ENCODE measurements at regions not wholly inside any gene's neighbourhood (a gene's known extent, or its start where the extent isn't known, plus 50 kb on each side); places are given as distances from the start of the nearest gene placed in this dataset.

DNA sequence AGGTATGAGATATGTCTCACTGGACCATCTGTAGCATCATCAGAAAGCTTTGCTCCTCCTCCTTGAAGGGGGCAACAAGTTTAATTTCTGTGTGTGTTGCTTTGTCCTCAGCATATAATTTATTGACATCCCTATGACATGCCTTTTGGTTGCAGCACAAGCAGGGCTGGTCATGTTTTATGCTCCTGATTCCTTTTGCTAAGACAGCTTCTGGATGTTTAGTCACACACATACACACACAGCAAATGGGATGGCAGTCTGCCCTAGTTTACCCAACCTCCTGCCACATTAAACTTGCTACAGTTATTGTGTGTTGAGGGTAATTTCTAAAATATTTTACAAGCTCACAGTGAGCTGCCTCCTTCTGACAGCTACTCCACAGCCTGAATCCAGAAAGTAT, 217.9 kb upstream of the RXFP2 start:
- TF ChIP-seq, protein P1, sequence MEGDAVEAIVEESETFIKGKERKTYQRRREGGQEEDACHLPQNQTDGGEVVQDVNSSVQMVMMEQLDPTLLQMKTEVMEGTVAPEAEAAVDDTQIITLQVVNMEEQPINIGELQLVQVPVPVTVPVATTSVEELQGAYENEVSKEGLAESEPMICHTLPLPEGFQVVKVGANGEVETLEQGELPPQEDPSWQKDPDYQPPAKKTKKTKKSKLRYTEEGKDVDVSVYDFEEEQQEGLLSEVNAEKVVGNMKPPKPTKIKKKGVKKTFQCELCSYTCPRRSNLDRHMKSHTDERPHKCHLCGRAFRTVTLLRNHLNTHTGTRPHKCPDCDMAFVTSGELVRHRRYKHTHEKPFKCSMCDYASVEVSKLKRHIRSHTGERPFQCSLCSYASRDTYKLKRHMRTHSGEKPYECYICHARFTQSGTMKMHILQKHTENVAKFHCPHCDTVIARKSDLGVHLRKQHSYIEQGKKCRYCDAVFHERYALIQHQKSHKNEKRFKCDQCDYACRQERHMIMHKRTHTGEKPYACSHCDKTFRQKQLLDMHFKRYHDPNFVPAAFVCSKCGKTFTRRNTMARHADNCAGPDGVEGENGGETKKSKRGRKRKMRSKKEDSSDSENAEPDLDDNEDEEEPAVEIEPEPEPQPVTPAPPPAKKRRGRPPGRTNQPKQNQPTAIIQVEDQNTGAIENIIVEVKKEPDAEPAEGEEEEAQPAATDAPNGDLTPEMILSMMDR (IDR thresholded peaks at IDR 0.05), result no peak

DNA sequence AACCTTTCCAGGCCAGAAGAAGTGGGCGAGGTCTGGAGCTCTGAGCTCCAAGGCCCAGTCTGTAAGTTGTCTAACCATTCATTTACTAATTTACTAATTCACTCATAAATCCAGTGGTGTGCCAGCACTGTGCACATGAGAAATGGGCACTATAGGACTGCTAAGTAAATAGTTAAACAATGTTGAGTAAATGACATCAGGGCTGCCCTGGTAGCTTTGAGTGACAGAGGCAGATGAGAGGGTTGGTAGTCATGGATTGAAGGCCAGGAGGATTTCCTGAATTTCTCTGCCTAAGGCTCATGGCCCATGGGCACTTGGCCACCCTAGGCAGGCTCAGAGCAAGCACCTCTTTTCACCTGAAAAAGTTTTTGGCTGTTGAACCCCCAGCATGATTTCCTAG, 216.9 kb upstream of the RXFP2 start:
- TF ChIP-seq, protein P1 (IDR thresholded peaks at IDR 0.05), result no peak

DNA sequence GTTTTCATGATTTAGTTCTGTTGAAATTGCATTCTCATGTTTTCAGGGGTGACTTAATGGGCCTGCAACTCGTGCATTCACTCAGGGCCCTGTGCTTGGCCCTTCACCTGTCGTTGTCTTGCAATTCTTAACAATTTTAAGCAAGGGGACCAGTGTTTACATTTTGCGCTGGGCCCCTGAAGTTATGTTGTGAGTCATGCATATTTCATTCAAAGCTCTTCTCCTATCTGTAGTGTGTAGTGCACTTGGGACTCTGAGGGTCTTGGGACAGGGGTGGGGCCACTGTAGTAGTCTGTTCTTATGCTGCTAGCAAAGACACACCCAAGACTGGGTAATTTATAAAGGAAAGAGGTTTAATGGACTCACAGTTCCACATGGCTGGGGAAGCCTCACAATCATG, 211.2 kb upstream of the RXFP2 start:
- TF ChIP-seq, protein P1 (IDR thresholded peaks at IDR 0.05), result no peak

DNA sequence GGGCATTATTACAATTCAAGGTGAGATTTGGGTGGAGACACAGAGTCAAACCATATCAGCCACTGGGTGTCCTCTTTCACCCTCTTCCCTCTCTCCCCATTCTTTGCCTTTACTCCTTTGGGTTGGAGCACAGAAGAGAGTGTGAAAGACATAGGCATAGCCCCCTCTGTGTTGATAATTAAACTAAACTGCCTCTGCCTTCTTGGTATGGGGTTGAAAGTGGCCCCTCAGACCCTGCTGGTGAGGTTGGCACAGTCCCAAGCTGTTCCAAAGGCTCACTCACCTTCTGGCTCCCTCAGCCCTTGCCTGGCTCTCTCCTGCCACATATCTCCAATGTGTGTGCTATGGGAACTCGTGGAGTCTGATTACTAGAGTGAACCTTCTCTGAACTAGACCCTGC, 210.6 kb upstream of the RXFP2 start:
- TF ChIP-seq, protein P1 (IDR thresholded peaks at IDR 0.05), result no peak

DNA sequence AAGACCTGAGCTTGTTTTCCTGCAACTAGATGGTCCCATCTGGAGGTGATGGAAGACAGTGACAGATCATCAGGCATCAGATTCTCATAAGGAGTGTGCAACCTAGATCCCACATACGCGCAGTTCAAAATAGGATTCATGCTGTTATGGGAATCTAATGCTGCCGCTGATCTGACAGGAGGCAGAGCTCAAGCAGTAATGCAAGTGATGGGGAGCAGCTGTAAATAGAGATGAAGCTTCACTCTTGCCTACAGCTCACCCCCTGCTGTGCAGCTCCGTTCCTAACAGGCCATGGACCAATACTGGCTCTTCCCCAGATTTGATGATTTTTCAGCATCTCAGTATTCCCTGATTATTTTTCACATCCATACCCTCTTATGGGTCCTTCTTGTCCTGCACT, 208.4 kb upstream of the RXFP2 start:
- TF ChIP-seq, protein P1 (IDR thresholded peaks at IDR 0.05), result no peak

DNA sequence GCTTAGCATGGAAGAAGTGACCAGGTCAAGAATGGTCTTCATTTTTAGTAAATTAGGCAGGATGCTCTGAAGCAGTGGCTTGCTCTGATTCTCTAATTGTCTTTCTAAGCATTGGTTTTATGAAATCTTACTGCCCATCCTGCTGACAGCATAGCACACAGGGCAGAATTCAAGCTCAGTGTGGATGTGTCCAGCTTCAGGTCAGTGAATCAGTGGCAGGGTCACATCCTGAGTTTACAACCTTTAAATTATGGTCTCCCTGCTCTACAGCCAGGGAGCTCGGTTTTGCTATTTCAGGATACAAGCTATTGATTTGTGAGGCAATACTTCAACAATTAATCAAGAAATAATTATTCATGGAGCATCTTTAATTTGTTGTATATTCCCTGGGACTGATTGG, 202.3 kb upstream of the RXFP2 start:
- TF ChIP-seq, protein P1 (IDR thresholded peaks at IDR 0.05), result no peak

DNA sequence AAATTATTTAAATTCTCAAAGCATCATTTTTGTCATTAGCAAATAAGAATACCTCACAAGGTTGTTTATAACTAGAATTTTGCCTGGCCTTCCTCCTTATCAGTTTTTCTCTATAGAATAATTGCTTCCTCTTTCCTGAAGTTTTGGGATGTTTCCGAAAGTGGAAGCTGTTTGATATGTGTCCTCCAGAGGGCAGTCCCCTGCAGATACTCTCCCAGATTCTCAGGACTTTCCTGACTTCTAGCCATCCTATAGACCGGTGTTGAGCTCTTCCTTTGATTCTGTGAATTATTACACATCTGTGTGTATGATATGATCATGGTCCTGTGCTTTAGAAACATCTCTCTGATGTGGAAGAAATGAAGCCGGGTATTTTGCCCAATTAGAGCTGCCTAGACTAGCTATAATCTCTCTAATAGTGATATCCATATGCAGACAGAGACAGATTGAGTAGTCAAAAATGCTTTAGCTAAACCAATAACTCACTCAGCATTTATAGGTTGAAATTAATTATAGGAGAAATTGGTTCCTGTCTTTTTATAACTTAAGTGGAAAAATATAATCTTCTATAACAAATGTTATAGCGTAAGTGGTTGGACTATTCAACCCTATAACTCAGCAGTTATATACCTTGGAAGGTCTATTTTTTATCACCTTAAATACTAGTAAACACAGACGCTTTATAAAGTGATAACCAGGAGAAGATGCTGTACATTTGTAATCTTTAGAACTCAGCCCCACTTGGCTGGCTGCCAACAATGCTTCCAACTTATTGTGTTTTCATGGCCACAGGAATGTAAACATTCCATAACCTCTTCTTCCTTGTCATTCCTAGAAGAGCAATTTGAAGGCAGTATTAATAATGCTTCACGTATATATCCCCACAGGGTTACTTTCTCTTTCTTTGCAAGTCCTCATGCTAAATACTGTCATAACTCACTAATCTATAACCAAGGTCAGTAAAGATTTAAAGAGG, 201.0 kb upstream of the RXFP2 start:
- TF ChIP-seq, protein P1 (IDR thresholded peaks at IDR 0.05), result peak; percentile 59

Data from LNCAP (cell line).